NB4 (cell line): ENCODE measurements at regions not wholly inside any gene's neighbourhood (a gene's known extent, or its start where the extent isn't known, plus 50 kb on each side); places are given as distances from the start of the nearest gene placed in this dataset.

Source experiments
- POLR2A ChIP-seq: IDR thresholded peaks from 2 replicates; pipeline ENCODE4 v1.6.1; 2011; ENCODE audit warnings: mild to moderate bottlenecking; ENCODE audit not compliant: insufficient read length; ENCODE audit errors: extremely low read depth
- TF ChIP-seq, protein P1 (sequence below): IDR thresholded peaks from one replicate; pipeline ENCODE4 v1.5.1; 2012; ENCODE audit warnings: low read depth, low read length
- TF ChIP-seq, protein P2 (sequence below): IDR thresholded peaks from 2 replicates; pipeline ENCODE4 v1.6.1; 2011; ENCODE audit warnings: low read depth, low read length

DNA sequence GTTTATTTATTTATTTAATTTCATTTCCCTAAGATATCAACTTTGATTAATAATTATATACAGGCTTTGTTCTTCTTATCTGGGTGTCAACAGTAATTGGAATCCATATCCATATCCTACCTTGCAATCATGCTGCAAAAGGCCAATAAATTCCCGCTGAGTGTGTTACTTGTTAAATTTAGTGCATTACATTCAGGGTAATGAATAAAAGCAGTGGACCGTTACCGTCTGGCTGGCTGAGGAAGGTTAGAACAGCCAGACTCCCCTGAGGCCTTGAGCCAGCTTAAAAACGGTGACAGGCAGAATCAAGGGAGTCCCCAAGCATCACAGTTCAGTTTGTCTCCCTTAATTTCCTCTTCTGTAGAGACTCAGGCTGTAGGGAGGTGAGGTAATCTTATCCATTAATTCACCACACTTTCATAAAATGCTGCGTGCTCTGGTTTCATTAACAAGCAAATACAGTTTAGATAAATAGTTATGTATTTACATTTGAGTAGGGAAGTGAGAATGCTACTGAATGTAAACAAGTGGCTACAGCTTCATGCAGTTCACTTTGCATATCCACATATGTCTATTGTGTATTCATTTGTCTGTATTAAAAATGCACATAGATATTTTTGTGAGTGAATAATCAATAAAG is 888.2 kb upstream of the CXADR start:
- TF ChIP-seq, protein P1, sequence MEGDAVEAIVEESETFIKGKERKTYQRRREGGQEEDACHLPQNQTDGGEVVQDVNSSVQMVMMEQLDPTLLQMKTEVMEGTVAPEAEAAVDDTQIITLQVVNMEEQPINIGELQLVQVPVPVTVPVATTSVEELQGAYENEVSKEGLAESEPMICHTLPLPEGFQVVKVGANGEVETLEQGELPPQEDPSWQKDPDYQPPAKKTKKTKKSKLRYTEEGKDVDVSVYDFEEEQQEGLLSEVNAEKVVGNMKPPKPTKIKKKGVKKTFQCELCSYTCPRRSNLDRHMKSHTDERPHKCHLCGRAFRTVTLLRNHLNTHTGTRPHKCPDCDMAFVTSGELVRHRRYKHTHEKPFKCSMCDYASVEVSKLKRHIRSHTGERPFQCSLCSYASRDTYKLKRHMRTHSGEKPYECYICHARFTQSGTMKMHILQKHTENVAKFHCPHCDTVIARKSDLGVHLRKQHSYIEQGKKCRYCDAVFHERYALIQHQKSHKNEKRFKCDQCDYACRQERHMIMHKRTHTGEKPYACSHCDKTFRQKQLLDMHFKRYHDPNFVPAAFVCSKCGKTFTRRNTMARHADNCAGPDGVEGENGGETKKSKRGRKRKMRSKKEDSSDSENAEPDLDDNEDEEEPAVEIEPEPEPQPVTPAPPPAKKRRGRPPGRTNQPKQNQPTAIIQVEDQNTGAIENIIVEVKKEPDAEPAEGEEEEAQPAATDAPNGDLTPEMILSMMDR = no peak
- TF ChIP-seq POLR2A = no peak
- TF ChIP-seq, protein P2, sequence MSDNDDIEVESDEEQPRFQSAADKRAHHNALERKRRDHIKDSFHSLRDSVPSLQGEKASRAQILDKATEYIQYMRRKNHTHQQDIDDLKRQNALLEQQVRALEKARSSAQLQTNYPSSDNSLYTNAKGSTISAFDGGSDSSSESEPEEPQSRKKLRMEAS = no peak
